GM21786 (cell line): ENCODE measurements at regions not wholly inside any gene's neighbourhood (a gene's known extent, or its start where the extent isn't known, plus 50 kb on each side); places are given as distances from the start of the nearest gene placed in this dataset.

Experiments used
- ATAC-seq: cut with Tn5 transposase; IDR thresholded peaks from one replicate; pipeline ENCODE4 v1.9.1; 2021; ENCODE audit not compliant: unreplicated experiment

DNA sequence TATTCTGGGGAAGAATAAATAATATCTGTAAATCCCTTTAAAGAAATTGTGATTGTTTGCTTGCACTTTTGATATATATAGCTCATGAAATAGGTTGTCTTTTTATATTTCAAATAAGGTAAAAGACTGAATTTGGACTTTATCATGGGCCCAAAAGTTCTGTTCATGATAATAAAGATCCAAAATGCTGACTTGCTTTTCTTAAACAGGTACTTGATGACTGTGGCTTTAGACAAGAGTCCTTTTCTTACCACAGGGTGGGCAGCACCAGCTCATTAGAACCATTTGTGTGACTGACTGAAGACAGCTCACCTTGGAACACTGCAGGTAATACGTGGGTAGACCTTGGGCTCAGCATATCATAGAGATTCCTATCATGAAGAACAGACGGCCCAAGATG is 432.6 kb downstream of the ETNK1 start:
- ATAC-seq = no peak

- no peak for ATAC-seq
These were observed 435.2 kb downstream of the ETNK1 start for GRCh38 chr12:23060161-23060560.

DNA sequence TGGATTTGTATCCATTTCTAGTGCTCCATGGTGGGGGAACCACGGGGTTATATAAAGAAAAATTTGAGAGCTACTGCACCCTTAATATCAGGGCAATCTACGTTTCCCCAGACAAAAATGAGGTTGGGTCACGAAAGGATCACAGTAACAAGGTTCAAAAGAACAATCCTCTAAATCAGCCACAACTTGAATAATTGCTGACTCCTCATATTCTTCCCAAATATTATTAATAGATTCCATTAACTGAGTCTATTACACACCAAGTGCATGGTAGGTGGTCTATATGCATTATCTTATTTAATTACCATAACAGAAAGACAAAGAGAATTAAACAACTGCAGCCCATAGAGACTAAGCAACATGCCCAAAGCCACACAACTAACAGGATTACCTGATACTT is 438.2 kb downstream of the ETNK1 start:
- no peak for ATAC-seq

GRCh38 chr12:23066095-23066494 is 441.1 kb downstream of the ETNK1 start:
- ATAC-seq = no peak

GRCh38 chr12:23083267-23083666 is 458.3 kb downstream of the ETNK1 start:
- ATAC-seq = peak; percentile 59

GRCh38 chr12:23084236-23084995 is 459.4 kb downstream of the ETNK1 start:
- ATAC-seq = no peak

DNA sequence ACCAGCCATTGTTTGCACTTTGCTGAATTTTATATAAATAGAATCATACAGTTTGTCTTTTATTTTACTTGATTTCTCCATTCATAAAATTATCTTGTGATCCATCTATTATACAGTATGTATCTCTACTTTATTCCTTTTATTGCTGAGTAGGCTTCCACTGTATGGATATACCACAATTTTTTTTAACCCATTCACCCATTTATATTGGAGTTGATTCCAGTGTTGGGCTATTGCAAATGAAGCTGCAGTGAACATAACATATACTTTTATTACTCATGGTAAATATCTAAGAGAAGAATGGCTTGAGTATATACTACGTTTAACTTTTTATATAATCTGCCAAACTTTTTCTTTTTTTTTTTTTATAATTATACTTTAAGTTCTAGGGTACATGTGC is 463.6 kb downstream of the ETNK1 start:
- ATAC-seq = no peak

DNA sequence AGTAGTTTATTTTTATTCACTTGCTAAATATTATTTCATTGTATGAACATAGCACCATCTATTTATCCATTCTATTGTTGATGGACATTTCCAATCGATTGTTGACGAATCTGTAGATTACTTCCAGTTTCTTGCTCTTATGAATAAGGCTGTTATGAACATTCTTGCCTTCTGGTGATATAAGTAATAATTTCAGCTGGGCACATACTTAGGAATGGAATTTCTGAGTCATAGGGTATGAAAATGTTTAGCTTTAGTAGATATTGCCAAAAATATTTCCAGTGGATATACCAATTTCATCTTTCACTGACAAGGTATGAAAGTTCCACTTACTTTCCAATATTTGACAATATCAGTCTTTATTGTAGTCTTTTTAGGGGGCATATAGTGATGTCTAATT is 468.5 kb downstream of the ETNK1 start:
- ATAC-seq = no peak

DNA sequence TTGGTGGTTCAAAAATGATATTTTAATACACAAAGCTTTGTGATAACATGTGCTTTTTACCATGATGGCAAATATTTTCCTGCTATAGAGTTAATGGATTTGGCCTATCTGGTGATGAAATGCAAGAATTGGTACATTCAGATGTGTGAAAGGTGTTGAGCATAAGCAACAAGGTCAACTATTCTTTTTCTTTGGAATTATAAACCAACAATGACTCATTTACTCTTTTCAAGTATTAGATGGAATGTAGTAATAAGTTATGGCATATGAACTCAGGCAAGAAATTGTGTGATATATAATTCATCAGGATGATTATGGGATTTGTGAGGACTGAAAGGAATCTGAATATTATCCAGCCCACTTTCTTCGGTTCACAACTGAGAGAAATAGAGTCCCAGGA is 471.4 kb downstream of the ETNK1 start:
- no peak for ATAC-seq

DNA sequence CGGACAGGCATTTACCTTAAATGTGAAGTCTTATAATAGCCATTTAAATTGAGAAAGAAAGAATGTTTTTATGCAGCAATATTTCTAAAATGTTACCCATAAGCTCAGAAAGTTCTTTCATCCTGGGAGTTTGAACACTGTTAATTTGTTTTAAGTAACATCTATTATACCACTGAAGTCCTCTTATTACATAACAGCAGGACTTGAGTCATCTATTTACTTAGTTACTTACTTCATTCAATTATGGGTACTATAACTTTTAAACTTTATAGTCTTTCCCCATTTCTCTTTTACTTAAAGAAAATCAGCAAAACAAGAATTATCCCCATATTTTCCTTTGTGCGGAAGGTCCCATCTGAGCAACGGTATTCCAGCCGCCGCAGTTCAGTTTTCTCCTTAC is 473.1 kb downstream of the ETNK1 start:
- ATAC-seq = no peak

DNA sequence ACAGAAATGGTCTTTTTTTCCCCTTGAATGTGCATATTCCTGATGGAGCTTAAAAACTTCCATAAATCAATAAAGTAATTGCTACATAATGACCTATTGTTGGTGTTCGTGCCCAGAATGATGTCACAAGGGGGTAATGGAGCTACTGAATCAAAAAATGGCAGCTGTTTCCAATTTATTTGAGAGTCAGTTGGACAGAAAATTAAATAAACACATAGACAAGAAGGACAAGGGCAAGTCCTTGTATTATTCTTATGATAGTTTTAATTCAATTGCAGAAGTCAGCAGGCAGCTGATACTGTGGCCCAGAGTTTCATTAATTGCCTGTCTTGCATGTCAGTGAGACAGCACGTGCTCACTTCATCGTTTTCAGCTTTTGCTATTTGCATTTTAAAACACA is 473.5 kb downstream of the ETNK1 start:
- no peak for ATAC-seq

GRCh38 chr12:23099104-23099503 is 474.1 kb downstream of the ETNK1 start:
- ATAC-seq = no peak

GRCh38 chr12:23099604-23100003 is 474.6 kb downstream of the ETNK1 start:
- ATAC-seq = no peak

GRCh38 chr12:23108957-23109356 is 484.0 kb downstream of the ETNK1 start:
- ATAC-seq = no peak

- ATAC-seq = no peak
These were observed 488.8 kb downstream of the ETNK1 start for GRCh38 chr12:23113781-23114180.

- no peak for ATAC-seq
These were observed 491.0 kb downstream of the ETNK1 start for GRCh38 chr12:23115984-23116383.

DNA sequence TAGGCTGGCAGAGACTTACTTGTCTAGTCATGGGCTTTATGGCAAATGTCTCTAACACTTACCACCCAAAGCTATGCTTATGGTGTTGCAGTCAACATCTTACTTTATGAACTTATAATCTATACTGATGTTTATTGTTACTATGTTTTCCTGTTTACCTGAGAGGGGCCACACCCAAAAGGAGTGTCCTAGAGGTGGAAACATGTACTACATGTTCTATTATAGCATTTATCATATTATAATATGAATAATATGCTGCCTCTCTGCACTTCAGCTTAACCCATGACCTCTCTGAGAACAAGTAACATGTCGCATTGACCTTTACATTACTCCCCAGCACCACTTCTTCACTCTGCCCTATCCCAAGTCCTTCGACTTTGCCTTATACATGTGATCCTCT is 501.8 kb downstream of the ETNK1 start:
- no peak for ATAC-seq

- ATAC-seq = no peak
These were observed 502.7 kb downstream of the ETNK1 start for GRCh38 chr12:23127701-23128100.

DNA sequence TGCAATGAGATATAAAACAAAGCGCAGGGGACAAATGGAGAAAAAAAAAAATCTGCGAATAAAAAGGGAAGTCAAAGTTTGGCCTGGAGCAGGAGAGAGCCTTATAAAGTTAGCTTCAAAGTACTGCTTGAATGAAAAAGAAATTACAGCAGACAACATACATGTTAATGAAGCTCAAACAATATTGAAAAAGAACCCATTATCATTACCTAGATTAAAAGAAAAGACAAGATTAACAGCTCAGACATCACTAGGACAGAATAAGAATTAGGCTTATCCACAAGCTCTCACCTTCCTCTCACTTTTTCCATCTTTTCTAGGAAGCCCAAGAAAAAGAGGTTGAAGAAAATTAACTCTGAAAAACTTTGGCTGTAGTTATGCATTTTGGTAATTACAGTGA is 503.5 kb downstream of the ETNK1 start:
- no peak for ATAC-seq

- ATAC-seq = no peak
These were observed 507.4 kb downstream of the ETNK1 start for GRCh38 chr12:23132357-23132756.

DNA sequence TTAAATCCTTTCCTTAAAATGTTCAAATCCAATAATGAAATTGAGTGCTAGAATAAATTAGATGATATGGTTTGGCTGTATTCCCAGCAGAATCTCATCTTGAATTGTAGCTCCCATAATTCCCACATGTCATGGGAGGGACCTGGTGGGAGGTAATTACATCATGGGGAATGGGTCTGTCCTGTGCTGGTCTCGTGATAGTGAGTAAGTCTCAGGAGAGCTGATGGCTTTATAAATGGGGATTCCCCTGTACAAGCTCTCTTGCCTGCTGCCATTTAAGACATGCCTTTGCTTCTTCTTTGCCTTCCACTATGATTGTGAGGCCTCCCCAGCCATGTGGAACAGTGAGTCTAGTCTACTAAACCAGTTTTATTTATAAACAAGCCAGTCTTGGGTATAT is 508.5 kb downstream of the ETNK1 start:
- ATAC-seq = no peak

DNA sequence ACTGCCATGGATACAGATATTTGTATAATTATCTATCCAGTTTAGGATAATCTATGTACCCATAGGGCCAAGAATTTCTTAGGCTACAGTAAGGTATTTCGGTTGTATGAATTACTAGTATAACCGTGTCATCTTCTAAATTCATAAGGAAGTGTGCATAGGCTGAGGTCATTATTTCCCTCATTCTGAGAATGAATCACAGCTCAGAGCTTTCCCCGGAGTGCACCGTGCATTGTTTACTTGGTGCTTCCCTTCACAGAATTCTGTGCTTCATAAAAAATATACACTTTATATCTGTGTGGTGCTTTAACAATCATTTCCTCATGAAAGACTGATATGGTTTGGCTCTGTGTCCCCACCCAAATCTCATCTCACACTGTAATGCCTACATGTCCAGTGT is 514.1 kb downstream of the ETNK1 start:
- no peak for ATAC-seq

GRCh38 chr12:23140710-23141109 is 515.7 kb downstream of the ETNK1 start:
- ATAC-seq = no peak
